ENCODE measurements at regions not wholly inside any gene's neighbourhood (a gene's known extent, or its start where the extent isn't known, plus 50 kb on each side); places are given as distances from the start of the nearest gene placed in this dataset.

GRCh38 chr4:170170861-170171260 is 81.1 kb upstream of the AADAT start:
- H3K9me1 ChIP-seq (replicated peaks; ENCODE audit: control insufficient read depth, extremely low read depth, insufficient read depth, low read length): no peaks in the 10 kb centered on the region
- no peak overlapping the region for H3K4me3 ChIP-seq (replicated peaks in 1 of 3; ENCODE audit: insufficient read depth in 1 of 3, low read depth in 1 of 3, low read length in 3 of 3)
- no peak overlapping the region for H3K9ac ChIP-seq (replicated peaks; ENCODE audit: extremely low read depth, insufficient read depth, low read length)
- H2AFZ ChIP-seq (ENCODE audit: low read depth, low read length): no peak overlapping the region
- H3K36me3 ChIP-seq (ENCODE audit: control insufficient read depth in 2 of 2, extremely low read depth in 1 of 2, insufficient read depth in 2 of 2, low read length in 2 of 2): no peaks in the 10 kb centered on the region
- TF ChIP-seq GATA2 (IDR thresholded peaks at IDR 0.05; ENCODE audit: insufficient read depth, insufficient read length, low read depth, low read length) (no peak), MAX (IDR thresholded peaks at IDR 0.05; ENCODE audit: insufficient read depth, insufficient read length) (no peak), JUN (IDR thresholded peaks at IDR 0.05; ENCODE audit: borderline replicate concordance, insufficient read depth, insufficient read length, low read depth) (no peak), EZH2 (IDR thresholded peaks at IDR 0.05; ENCODE audit: borderline replicate concordance, low read depth, low read length, severe bottlenecking) (no peak), FOS (IDR thresholded peaks at IDR 0.05; ENCODE audit: borderline replicate concordance, insufficient read depth, low read length) (no peak), MYC (IDR thresholded peaks at IDR 0.05; ENCODE audit: low read depth, low read length) (no peak), POLR2AphosphoS5 (IDR thresholded peaks at IDR 0.05; ENCODE audit: insufficient read depth, low read depth, low read length) (no peak), POLR2A (IDR thresholded peaks at IDR 0.05; ENCODE audit: low read depth, low read length) (no peak)
- TF ChIP-seq, protein P1, sequence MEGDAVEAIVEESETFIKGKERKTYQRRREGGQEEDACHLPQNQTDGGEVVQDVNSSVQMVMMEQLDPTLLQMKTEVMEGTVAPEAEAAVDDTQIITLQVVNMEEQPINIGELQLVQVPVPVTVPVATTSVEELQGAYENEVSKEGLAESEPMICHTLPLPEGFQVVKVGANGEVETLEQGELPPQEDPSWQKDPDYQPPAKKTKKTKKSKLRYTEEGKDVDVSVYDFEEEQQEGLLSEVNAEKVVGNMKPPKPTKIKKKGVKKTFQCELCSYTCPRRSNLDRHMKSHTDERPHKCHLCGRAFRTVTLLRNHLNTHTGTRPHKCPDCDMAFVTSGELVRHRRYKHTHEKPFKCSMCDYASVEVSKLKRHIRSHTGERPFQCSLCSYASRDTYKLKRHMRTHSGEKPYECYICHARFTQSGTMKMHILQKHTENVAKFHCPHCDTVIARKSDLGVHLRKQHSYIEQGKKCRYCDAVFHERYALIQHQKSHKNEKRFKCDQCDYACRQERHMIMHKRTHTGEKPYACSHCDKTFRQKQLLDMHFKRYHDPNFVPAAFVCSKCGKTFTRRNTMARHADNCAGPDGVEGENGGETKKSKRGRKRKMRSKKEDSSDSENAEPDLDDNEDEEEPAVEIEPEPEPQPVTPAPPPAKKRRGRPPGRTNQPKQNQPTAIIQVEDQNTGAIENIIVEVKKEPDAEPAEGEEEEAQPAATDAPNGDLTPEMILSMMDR (IDR thresholded peaks at IDR 0.05; ENCODE audit: extremely low read depth in 1 of 2, insufficient read depth in 1 of 2, low read depth in 1 of 2, low read length in 2 of 2): no peak
- H3K4me1 ChIP-seq (ENCODE audit: control insufficient read depth, extremely low read depth, insufficient read depth, low read length): no peaks in the 10 kb centered on the region
- no peaks in the 10 kb centered on the region for H3K79me2 ChIP-seq (ENCODE audit: control insufficient read depth, insufficient read depth, low read length)
- POLR2A ChIA-PET: no interaction called here
- FAIRE-seq (no peak), DNase-seq (ENCODE audit: low read depth, low spot score) (no peak)
- no peaks in the 10 kb centered on the region for H3K9me3 ChIP-seq (replicated peaks; ENCODE audit: control insufficient read depth, insufficient read depth, low read length)
- BruUV-seq (replicated peaks): no TSS peak
- no peak overlapping the region for H3K4me2 ChIP-seq (ENCODE audit: insufficient read depth, low read length)
- no peaks in the 10 kb centered on the region for H3K27me3 ChIP-seq (ENCODE audit: control insufficient read depth in 2 of 2, insufficient read depth in 2 of 2, low read length in 2 of 2)
- H4K20me1 ChIP-seq (replicated peaks; ENCODE audit: control insufficient read depth, extremely low read depth, insufficient read depth, low read length): no peaks in the 10 kb centered on the region
- dilution Hi-C loops (cut with MboI; ENCODE audit: extremely low pct_ligation_motif_present, low sequenced_read_pairs): no loop called here
- CTCF ChIA-PET: no interaction called here
- intact Hi-C loops (cut with micrococcal nuclease): no loop called here
- H3K27ac ChIP-seq (ENCODE audit: insufficient read depth, low read depth, low read length): no peak overlapping the region
